ENCODE measurements at regions not wholly inside any gene's neighbourhood (a gene's known extent, or its start where the extent isn't known, plus 50 kb on each side); places are given as distances from the start of the nearest gene placed in this dataset.

DNA sequence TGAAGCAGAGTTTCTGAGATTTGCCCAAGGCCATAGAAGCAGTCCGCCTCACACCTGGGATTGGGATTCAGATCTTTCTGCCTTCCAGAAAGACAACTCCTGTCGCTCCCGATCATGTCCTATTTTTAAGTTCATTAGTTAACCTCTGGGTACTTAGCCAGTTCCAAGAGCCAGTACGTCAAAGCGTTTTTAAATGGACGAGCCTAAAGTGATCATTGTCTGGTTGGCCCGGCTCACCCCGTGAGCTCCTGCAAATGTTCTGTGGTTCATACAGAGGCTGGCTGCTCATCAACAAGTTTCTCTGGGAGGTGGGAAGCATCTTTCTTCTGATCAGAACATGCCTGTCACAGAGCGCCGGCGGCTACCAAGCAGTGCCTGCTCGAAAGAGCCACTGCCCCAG lies 554.5 kb upstream of the WWC1 start:
- ATAC-seq (no peak), DNase-seq (ENCODE audit: low read depth, low spot score) (no peak), FAIRE-seq (no peak)
- 49% methylated on average over 12 of the region's 12 CpGs for WGBS (ENCODE audit: insufficient coverage, insufficient replicate concordance, low lambda C conversion rate, missing lambda C conversion rate)
- no peaks in the 10 kb centered on the region for H3K79me2 ChIP-seq (ENCODE audit: control insufficient read depth, insufficient read depth, low read length)
- no peaks in the 10 kb centered on the region for H3K4me1 ChIP-seq (ENCODE audit: control insufficient read depth, insufficient read depth, low read length)
- ChIA-PET CTCF (interaction anchor here (0.8 kb wide), 1 partner anchor 15 kb away, joined by 3 read pairs; no protein-coding TSS in a partner anchor), RAD21 (ENCODE audit: unreplicated experiment) (no interaction called here), SMC1A (ENCODE audit: uncharacterized antibody, unreplicated experiment) (no interaction called here), POLR2A (no interaction called here)
- no peak overlapping the region for H3K4me3 ChIP-seq
- intact Hi-C loops (cut with micrococcal nuclease; ENCODE audit: unreplicated experiment), result no loop called here
- H3K4me2 ChIP-seq (ENCODE audit: control insufficient read depth, insufficient read depth), result no peak overlapping the region
- no peaks in the 10 kb centered on the region; a peak in 1 of 4 replicates for H3K27me3 ChIP-seq (replicated peaks in 1 of 2; ENCODE audit: control insufficient read depth in 2 of 2, insufficient read depth in 2 of 2, low read length in 1 of 2)
- no peaks in the 10 kb centered on the region for H3K36me3 ChIP-seq (ENCODE audit: control insufficient read depth in 2 of 2, insufficient read depth in 2 of 2, low read length in 1 of 2)
- in situ Hi-C loops (cut with MboI), result no loop called here
- no peak overlapping the region for H3K9ac ChIP-seq (ENCODE audit: control insufficient read depth, insufficient read depth, low read length)
- H3K27ac ChIP-seq (ENCODE audit: control insufficient read depth, insufficient read depth), result no peak overlapping the region
- H4K20me1 ChIP-seq (ENCODE audit: control insufficient read depth, insufficient read depth), result no peaks in the 10 kb centered on the region
- H3K9me3 ChIP-seq (replicated peaks; ENCODE audit: control insufficient read depth, insufficient read depth, low read length), result no peaks in the 10 kb centered on the region
- BruUV-seq (replicated peaks), result no TSS peak
- no peak overlapping the region for H2AFZ ChIP-seq (ENCODE audit: control insufficient read depth, low read depth, low read length)
- TF ChIP-seq ZNF217 (IDR thresholded peaks at IDR 0.05), result no peak
- no peak for TF ChIP-seq IKZF1 (conservative IDR thresholded peaks at IDR 0.05)
- TF ChIP-seq, protein P1, sequence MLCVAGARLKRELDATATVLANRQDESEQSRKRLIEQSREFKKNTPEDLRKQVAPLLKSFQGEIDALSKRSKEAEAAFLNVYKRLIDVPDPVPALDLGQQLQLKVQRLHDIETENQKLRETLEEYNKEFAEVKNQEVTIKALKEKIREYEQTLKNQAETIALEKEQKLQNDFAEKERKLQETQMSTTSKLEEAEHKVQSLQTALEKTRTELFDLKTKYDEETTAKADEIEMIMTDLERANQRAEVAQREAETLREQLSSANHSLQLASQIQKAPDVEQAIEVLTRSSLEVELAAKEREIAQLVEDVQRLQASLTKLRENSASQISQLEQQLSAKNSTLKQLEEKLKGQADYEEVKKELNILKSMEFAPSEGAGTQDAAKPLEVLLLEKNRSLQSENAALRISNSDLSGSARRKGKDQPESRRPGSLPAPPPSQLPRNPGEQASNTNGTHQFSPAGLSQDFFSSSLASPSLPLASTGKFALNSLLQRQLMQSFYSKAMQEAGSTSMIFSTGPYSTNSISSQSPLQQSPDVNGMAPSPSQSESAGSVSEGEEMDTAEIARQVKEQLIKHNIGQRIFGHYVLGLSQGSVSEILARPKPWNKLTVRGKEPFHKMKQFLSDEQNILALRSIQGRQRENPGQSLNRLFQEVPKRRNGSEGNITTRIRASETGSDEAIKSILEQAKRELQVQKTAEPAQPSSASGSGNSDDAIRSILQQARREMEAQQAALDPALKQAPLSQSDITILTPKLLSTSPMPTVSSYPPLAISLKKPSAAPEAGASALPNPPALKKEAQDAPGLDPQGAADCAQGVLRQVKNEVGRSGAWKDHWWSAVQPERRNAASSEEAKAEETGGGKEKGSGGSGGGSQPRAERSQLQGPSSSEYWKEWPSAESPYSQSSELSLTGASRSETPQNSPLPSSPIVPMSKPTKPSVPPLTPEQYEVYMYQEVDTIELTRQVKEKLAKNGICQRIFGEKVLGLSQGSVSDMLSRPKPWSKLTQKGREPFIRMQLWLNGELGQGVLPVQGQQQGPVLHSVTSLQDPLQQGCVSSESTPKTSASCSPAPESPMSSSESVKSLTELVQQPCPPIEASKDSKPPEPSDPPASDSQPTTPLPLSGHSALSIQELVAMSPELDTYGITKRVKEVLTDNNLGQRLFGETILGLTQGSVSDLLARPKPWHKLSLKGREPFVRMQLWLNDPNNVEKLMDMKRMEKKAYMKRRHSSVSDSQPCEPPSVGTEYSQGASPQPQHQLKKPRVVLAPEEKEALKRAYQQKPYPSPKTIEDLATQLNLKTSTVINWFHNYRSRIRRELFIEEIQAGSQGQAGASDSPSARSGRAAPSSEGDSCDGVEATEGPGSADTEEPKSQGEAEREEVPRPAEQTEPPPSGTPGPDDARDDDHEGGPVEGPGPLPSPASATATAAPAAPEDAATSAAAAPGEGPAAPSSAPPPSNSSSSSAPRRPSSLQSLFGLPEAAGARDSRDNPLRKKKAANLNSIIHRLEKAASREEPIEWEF (IDR thresholded peaks at IDR 0.05; ENCODE audit: insufficient replicate concordance, low read depth, low read length), result no peak
- no peak for TF ChIP-seq HCFC1 (IDR thresholded peaks at IDR 0.05; ENCODE audit: low read length)
- no peak for TF ChIP-seq TAF1 (IDR thresholded peaks at IDR 0.05; ENCODE audit: borderline replicate concordance, low read depth, low read length)
- no peak for TF ChIP-seq CBX3 (IDR thresholded peaks at IDR 0.05; ENCODE audit: borderline replicate concordance, low read depth)
- no peak for TF ChIP-seq SMARCA5 (IDR thresholded peaks at IDR 0.05)
- TF ChIP-seq, protein P2, sequence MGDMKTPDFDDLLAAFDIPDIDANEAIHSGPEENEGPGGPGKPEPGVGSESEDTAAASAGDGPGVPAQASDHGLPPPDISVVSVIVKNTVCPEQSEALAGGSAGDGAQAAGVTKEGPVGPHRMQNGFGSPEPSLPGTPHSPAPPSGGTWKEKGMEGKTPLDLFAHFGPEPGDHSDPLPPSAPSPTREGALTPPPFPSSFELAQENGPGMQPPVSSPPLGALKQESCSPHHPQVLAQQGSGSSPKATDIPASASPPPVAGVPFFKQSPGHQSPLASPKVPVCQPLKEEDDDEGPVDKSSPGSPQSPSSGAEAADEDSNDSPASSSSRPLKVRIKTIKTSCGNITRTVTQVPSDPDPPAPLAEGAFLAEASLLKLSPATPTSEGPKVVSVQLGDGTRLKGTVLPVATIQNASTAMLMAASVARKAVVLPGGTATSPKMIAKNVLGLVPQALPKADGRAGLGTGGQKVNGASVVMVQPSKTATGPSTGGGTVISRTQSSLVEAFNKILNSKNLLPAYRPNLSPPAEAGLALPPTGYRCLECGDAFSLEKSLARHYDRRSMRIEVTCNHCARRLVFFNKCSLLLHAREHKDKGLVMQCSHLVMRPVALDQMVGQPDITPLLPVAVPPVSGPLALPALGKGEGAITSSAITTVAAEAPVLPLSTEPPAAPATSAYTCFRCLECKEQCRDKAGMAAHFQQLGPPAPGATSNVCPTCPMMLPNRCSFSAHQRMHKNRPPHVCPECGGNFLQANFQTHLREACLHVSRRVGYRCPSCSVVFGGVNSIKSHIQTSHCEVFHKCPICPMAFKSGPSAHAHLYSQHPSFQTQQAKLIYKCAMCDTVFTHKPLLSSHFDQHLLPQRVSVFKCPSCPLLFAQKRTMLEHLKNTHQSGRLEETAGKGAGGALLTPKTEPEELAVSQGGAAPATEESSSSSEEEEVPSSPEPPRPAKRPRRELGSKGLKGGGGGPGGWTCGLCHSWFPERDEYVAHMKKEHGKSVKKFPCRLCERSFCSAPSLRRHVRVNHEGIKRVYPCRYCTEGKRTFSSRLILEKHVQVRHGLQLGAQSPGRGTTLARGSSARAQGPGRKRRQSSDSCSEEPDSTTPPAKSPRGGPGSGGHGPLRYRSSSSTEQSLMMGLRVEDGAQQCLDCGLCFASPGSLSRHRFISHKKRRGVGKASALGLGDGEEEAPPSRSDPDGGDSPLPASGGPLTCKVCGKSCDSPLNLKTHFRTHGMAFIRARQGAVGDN (IDR thresholded peaks at IDR 0.05), result no peak
- TF ChIP-seq PAX5 (IDR thresholded peaks at IDR 0.05; ENCODE audit: borderline replicate concordance, low read depth, low read length), result no peak
- no peak for TF ChIP-seq KDM1A (IDR thresholded peaks at IDR 0.05; ENCODE audit: borderline replicate concordance)
- TF ChIP-seq ZBED1 (IDR thresholded peaks at IDR 0.05; ENCODE audit: borderline replicate concordance), result no peak
- TF ChIP-seq MEF2A (IDR thresholded peaks at IDR 0.05; ENCODE audit: insufficient read depth, low read depth, low read length), result no peak
- no peak for TF ChIP-seq USF2 (IDR thresholded peaks at IDR 0.05; ENCODE audit: borderline replicate concordance, low read depth, low read length)
- no peak for TF ChIP-seq NKRF (conservative IDR thresholded peaks at IDR 0.05)

Measured in GM12878 (cell line).